OCI-LY7 (cell line): ENCODE measurements at regions not wholly inside any gene's neighbourhood (a gene's known extent, or its start where the extent isn't known, plus 50 kb on each side); places are given as distances from the start of the nearest gene placed in this dataset.

Source experiments
- BruUV-seq: library from RNA; stranded (reverse); fragments of 400-500 nt; replicated peaks from 2 replicates; lab custom pipeline; 2021; lab: Mats Ljungman, UMichigan
- CTCF ChIA-PET: fragments of 300-600 bp; sonication (Branson Sonifier 250); formaldehyde crosslinking; loops from one replicate; lab custom pipeline; 2022; ENCODE audit warnings: antibody characterized with exemption; ENCODE audit not compliant: unreplicated experiment; lab: Charles Lee
- POLR2A ChIA-PET: fragments of 300-600 bp; sonication (Branson Sonifier 250); formaldehyde crosslinking; loops from one replicate; lab custom pipeline; 2022; ENCODE audit warnings: antibody characterized with exemption; lab: Charles Lee
- DNase-seq: peaks from one replicate; pipeline ENCODE4 v3.0.0-alpha.2; 2015; ENCODE audit warnings: low spot score
- H2AFZ ChIP-seq: fragments of 200-600 bp; sonication (generic), shearing (Covaris generic); 2 replicates; pipeline ENCODE4 v1.6.1; 2014; ENCODE audit warnings: mild to moderate bottlenecking, antibody characterized with exemption, low read length, moderate library complexity
- H3K27ac ChIP-seq: fragments of 200-600 bp; sonication (generic); 2 replicates; pipeline ENCODE4 v1.5.1; 2014; ENCODE audit warnings: mixed run types, low read depth, mild to moderate bottlenecking, moderate library complexity, low read length, inconsistent platforms; ENCODE audit not compliant: poor library complexity, severe bottlenecking
- H3K36me3 ChIP-seq: fragments of 200-600 bp; sonication (generic); 2 replicates; pipeline ENCODE4 v1.6.1; 2014; ENCODE audit warnings: mild to moderate bottlenecking, antibody characterized with exemption, low read length, moderate library complexity, mixed read lengths; ENCODE audit not compliant: insufficient read depth
- H3K4me1 ChIP-seq: fragments of 200-600 bp; sonication (generic); 2 replicates; pipeline ENCODE4 v1.5.1; 2014; ENCODE audit warnings: mild to moderate bottlenecking, low read length; ENCODE audit not compliant: insufficient read depth, poor library complexity, severe bottlenecking
- H3K4me2 ChIP-seq: fragments of 200-600 bp; sonication (generic); 2 replicates; pipeline ENCODE4 v1.6.1; 2014; ENCODE audit warnings: mild to moderate bottlenecking, low read length
- H3K4me3 ChIP-seq: fragments of 200-600 bp; sonication (generic); 2 replicates; pipeline ENCODE4 v1.5.1; 2014; ENCODE audit warnings: mild to moderate bottlenecking, low read depth, low read length; ENCODE audit not compliant: poor library complexity, severe bottlenecking
- H3K79me2 ChIP-seq: fragments of 200-600 bp; sonication (generic); 2 replicates; pipeline ENCODE4 v1.6.1; 2016; ENCODE audit warnings: low read depth, mild to moderate bottlenecking, low read length, moderate library complexity, mixed read lengths; ENCODE audit not compliant: insufficient read depth
- H3K9me2 ChIP-seq: fragments of 200-600 bp; sonication (generic); 2 replicates; pipeline ENCODE4 v1.6.1; 2016; ENCODE audit warnings: mild to moderate bottlenecking, low read length, mixed read lengths; ENCODE audit not compliant: insufficient read depth
- H3K9me3 ChIP-seq: fragments of 200-600 bp; sonication (generic); 2 replicates; pipeline ENCODE4 v1.6.1; 2014; ENCODE audit warnings: mild to moderate bottlenecking, mixed run types, low read length, mixed read lengths
- H4K20me1 ChIP-seq: fragments of 200-600 bp; sonication (generic); 2 replicates; pipeline ENCODE4 v1.6.1; 2014; ENCODE audit warnings: mild to moderate bottlenecking, antibody characterized with exemption, low read length, moderate library complexity, mixed read lengths; ENCODE audit not compliant: insufficient read depth
- EZH2phosphoT487 ChIP-seq: fragments of 200-600 bp; sonication (generic); IDR thresholded peaks from 2 replicates; pipeline ENCODE4 v1.6.1; 2018; ENCODE audit warnings: low read depth, borderline replicate concordance, mild to moderate bottlenecking, mixed run types, antibody characterized with exemption, low read length, moderate library complexity, mixed read lengths
- intact Hi-C: fragments of 100-400 bp; cut with micrococcal nuclease; formaldehyde crosslinking; loops from one replicate; pipeline ENCODE4 v1.10.0; 2022; ENCODE audit not compliant: unreplicated experiment
- TF ChIP-seq, protein P1 (sequence below): fragments of 200-600 bp; sonication (generic); conservative IDR thresholded peaks from 2 replicates; pipeline ENCODE4 v1.5.1; 2014; ENCODE audit warnings: mild to moderate bottlenecking, antibody characterized with exemption, low read length, moderate library complexity, mixed read lengths

DNA sequence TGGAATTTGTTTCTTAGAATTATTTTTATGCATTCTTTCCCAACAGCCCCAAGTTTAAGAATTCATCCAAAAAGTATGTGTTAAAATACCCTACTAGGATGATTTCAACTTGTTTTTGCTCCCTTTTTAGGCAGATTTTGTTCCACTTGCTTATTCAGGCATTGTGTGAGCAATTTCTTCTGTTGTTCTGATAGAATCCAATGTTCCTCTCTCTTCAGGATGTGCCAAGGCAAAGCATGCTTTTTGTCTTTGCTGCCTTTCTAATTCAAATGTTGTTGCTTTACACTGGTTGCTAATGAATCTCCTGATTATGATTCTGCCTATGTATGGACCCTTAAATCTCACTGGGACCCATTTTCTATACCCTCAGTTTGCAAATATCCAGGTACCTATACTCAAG lies 131.2 kb upstream of the ARHGAP42 start:
- Histone ChIP-seq H3K9me3 (no peaks in the 10 kb centered on the region), H3K36me3 (no peaks in the 10 kb centered on the region), H3K4me3 (no peak overlapping the region), H3K79me2 (no peaks in the 10 kb centered on the region), H2AFZ (no peak overlapping the region), H3K9me2 (no peaks in the 10 kb centered on the region), H4K20me1 (no peaks in the 10 kb centered on the region), H3K4me1 (no peaks in the 10 kb centered on the region), H3K4me2 (no peak overlapping the region), H3K27ac (no peak overlapping the region)
- DNase-seq: no peak
- ChIA-PET CTCF (no interaction called here), POLR2A (interaction anchor here (0.8 kb wide), 1 partner anchor 295 kb away, joined by 3 read pairs; no protein-coding TSS in a partner anchor)
- intact Hi-C loops: no loop called here
- no TSS peak for BruUV-seq
- TF ChIP-seq, protein P1, sequence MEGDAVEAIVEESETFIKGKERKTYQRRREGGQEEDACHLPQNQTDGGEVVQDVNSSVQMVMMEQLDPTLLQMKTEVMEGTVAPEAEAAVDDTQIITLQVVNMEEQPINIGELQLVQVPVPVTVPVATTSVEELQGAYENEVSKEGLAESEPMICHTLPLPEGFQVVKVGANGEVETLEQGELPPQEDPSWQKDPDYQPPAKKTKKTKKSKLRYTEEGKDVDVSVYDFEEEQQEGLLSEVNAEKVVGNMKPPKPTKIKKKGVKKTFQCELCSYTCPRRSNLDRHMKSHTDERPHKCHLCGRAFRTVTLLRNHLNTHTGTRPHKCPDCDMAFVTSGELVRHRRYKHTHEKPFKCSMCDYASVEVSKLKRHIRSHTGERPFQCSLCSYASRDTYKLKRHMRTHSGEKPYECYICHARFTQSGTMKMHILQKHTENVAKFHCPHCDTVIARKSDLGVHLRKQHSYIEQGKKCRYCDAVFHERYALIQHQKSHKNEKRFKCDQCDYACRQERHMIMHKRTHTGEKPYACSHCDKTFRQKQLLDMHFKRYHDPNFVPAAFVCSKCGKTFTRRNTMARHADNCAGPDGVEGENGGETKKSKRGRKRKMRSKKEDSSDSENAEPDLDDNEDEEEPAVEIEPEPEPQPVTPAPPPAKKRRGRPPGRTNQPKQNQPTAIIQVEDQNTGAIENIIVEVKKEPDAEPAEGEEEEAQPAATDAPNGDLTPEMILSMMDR: no peak

DNA sequence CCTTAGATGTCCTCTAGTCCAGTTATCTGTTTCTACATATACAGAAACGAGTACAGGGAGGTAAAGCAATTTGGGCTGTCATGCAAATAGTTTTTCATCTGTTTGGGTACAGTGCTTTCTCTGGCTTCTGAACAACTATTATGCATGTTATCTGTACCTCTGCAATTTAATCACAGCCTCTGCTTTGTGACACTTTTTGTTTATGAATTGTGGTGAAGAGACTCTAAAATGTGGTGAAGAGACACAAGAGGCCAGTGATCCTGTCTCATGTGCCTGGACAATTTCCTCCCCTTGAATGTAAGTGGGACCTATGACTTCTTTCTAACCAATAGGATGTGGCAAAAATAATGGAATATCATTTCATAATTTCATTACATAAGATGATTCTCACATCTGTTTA lies 130.3 kb upstream of the ARHGAP42 start:
- H2AFZ ChIP-seq: no peak overlapping the region
- ChIA-PET POLR2A (interaction anchor here (0.6 to 0.8 kb wide), 3 partner anchors 15 to 294 kb away, joined by 3 read pairs; no protein-coding TSS in a partner anchor), CTCF (no interaction called here)
- intact Hi-C loops: no loop called here
- H3K79me2 ChIP-seq: no peaks in the 10 kb centered on the region
- H3K4me1 ChIP-seq: no peaks in the 10 kb centered on the region
- no peak for DNase-seq
- no peaks in the 10 kb centered on the region for H3K9me2 ChIP-seq
- H3K36me3 ChIP-seq: no peaks in the 10 kb centered on the region
- H3K4me2 ChIP-seq: no peak overlapping the region
- H3K27ac ChIP-seq: no peak overlapping the region
- H4K20me1 ChIP-seq: no peaks in the 10 kb centered on the region
- BruUV-seq: no TSS peak
- H3K4me3 ChIP-seq: no peak overlapping the region
- TF ChIP-seq, protein P1: no peak
- no peak for TF ChIP-seq EZH2phosphoT487
- H3K9me3 ChIP-seq: no peaks in the 10 kb centered on the region

DNA sequence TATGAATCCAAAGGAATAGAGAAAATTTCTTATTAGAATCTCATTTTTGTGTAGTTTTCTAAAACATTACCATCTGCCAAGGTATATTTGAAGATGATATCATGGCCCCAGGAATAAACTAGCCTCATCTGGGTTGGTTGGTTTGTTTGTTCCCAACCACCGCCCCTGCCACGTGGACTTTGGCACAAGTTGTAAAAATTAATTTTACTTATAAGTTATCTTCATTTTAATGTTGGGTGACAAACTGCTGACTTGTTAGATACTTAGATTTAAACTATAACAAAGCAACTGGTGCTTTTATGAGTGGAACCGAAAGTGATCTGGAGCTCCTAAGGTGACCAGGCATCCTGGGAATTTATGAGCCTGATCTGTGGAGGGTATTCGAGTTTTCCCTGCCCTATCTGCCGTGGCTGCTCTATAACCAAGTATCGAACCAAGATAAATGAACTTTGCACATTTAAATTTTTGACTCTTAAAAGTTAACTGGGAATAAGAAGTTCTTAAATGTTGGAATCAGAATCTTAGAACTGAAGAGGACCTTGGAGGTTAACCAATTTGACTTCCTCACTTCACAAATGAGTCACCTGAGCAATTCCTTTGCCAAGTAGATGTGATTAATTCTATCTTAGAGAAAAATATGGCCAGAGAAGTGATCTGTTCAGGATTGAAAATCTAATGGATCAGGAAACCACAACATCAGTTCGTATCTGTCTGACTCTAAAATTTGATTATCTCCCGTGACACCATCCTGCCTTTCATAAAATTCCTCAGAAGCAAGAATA lies 129.1 kb upstream of the ARHGAP42 start:
- H3K4me2 ChIP-seq: no peak overlapping the region
- no peak overlapping the region for H3K27ac ChIP-seq
- no peak overlapping the region for H3K4me3 ChIP-seq
- no peaks in the 10 kb centered on the region for H3K79me2 ChIP-seq
- H3K9me2 ChIP-seq: no peaks in the 10 kb centered on the region
- DNase-seq: no peak
- no TSS peak for BruUV-seq
- H4K20me1 ChIP-seq: no peaks in the 10 kb centered on the region
- H2AFZ ChIP-seq: no peak overlapping the region
- no peaks in the 10 kb centered on the region for H3K4me1 ChIP-seq
- intact Hi-C loops: no loop called here
- CTCF ChIA-PET: no interaction called here
- no peak for TF ChIP-seq EZH2phosphoT487
- TF ChIP-seq, protein P1: no peak
- POLR2A ChIA-PET: interaction anchor here (1.1 kb wide), 1 partner anchor 12 kb away, joined by 3 read pairs; no protein-coding TSS in a partner anchor
- no peaks in the 10 kb centered on the region for H3K9me3 ChIP-seq
- no peaks in the 10 kb centered on the region for H3K36me3 ChIP-seq
